ENCODE measurements at regions not wholly inside any gene's neighbourhood (a gene's known extent, or its start where the extent isn't known, plus 50 kb on each side); places are given as distances from the start of the nearest gene placed in this dataset.
A peak's percentile ranks its signal among the peaks of the same experiment; 100 is the strongest.
"Not testable (repeated sequence)": the region's sequence is repeated elsewhere in the genome, so short reads cannot be mapped to it uniquely, and the experiment has no call there.

DNA sequence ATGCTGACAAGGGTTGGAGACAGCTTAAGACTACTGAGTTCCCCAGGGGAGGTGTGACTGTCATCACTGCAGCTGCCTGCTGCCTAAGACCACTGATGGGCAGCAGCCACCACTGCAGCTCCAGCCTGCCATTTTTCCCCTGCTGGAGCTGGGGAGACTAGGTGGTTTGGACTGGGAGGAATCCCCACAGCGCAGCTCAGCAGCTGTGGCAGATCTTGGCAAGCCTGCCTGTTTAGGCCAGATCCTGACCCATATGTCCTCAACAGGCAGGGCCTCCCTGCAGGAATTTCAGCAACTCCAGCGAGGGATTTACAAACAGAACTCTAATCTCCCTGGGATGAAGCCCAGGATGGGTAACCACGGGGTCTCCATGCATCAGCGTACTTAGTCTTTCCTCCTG lies 356.4 kb upstream of the TOM1L1 start:
- Histone ChIP-seq H3K9me3 (ENCODE audit: control insufficient read depth, insufficient read depth, low read length) (no peaks in the 10 kb centered on the region), H3K27me3 (ENCODE audit: control insufficient read depth, insufficient read depth, low read length) (no peaks in the 10 kb centered on the region), H3K4me1 (ENCODE audit: control insufficient read depth, insufficient read depth, low read length) (no peaks in the 10 kb centered on the region), H3K4me3 (ENCODE audit: low read depth, low read length) (no peak overlapping the region), H3K36me3 (ENCODE audit: control insufficient read depth, insufficient read depth, low read length) (no peaks in the 10 kb centered on the region), H3K27ac (ENCODE audit: low read depth, low read length) (no peak overlapping the region)
- no peak for DNase-seq (ENCODE audit: low read depth in 4 of 6, low spot score in 6 of 6)
- 67% methylated on average over 4 of the region's 4 CpGs for WGBS (ENCODE audit: insufficient coverage)

DNA sequence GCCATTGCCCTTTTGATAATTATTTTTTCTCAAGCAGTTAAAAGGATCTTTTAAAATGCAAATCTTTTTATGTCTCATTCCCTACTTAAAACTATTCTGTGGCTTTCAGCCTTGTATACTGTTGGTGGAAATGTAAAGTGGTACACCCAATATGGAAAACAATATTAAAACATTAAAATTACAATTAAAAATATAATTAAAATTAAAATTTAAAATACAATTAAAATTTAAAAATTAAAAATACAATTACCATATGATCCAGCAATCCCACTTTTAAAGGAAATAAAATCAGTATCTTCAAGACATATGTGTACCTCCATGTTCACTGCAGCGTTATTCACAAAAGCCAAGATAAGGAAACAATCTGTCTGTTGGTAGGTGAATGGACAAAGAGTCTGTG lies 340.8 kb upstream of the TOM1L1 start:
- WGBS (ENCODE audit: insufficient coverage): no CpG with 5 or more reads among the region's 1 CpG

DNA sequence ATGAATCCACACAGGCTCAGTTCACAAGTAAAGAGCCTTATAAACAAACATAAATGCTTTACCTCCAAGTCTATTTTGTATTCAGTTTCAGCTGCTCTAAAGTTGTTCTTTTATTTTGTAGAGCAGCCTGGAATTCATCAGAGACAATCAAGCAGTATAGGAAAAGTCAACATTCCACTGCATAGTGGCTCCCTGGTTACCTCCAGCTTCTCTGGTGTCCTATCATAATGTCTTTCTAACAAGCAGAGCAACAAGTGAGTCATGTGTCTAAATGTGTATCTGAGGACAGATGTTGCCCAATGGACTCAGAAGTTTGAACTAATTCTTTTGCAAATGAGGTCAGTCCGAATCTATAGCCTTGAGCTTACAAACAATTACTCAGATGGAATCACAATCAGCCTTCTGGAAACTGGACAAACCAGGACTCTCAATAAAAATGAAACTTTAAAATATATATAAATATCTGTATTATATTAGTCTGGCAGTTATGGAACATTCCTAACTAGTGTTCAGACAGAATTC lies 292.0 kb upstream of the TOM1L1 start:
- no CpG with 5 or more reads among the region's 1 CpG for WGBS (ENCODE audit: insufficient coverage)
- H3K27ac ChIP-seq (ENCODE audit: low read depth, low read length): no peak overlapping the region
- DNase-seq (ENCODE audit: low read depth in 4 of 6, low spot score in 6 of 6): no peak
- H3K36me3 ChIP-seq (ENCODE audit: control insufficient read depth, insufficient read depth, low read length): no peaks in the 10 kb centered on the region
- peaks cover 6% of the 10 kb centered on the region for H3K9me3 ChIP-seq (ENCODE audit: control insufficient read depth, insufficient read depth, low read length)
- no peaks in the 10 kb centered on the region for H3K27me3 ChIP-seq (ENCODE audit: control insufficient read depth, insufficient read depth, low read length)
- H3K4me1 ChIP-seq (ENCODE audit: control insufficient read depth, insufficient read depth, low read length): no peaks in the 10 kb centered on the region
- H3K4me3 ChIP-seq (ENCODE audit: low read depth, low read length): no peak overlapping the region

More for the DNA sequence above, 340.8 kb upstream of the TOM1L1 start:
- Histone ChIP-seq H3K27ac (ENCODE audit: low read depth, low read length) (no peak overlapping the region), H3K4me1 (ENCODE audit: control insufficient read depth, insufficient read depth, low read length) (no peaks in the 10 kb centered on the region), H3K4me3 (ENCODE audit: low read depth, low read length) (no peak overlapping the region), H3K9me3 (ENCODE audit: control insufficient read depth, insufficient read depth, low read length) (no peaks in the 10 kb centered on the region), H3K27me3 (ENCODE audit: control insufficient read depth, insufficient read depth, low read length) (no peaks in the 10 kb centered on the region), H3K36me3 (ENCODE audit: control insufficient read depth, insufficient read depth, low read length) (no peaks in the 10 kb centered on the region)
- DNase-seq (ENCODE audit: low read depth in 4 of 6, low spot score in 6 of 6): no peak

DNA sequence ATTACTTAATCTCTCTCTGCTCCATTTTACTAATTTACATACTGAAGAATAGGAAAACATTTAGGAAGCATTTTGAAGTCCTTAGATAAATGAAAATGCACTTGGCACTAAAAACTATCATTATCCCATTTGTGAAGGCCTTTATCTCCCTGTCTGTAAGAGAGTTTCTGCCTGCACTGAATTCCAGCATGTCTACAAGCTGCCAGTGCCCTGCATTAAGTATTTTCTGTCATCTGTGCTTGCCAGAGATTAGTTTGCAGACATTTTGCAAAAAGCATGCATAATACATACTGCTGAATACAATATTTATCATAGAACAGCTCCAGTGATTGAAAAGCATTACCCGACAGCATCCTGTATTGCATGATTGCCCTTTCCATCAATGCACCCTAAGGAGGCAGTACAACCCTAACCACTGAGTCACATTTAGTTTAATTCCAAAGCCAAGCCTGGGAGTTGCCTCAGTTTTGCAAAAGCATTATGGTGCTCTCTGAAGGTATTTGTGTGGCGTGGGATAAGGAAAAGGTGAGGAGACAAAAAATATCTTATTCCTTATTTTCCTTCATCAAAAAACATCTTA lies 280.2 kb upstream of the TOM1L1 start:
- Histone ChIP-seq H3K36me3 (ENCODE audit: control insufficient read depth, insufficient read depth, low read length) (no peaks in the 10 kb centered on the region), H3K4me3 (ENCODE audit: low read depth, low read length) (no peak overlapping the region), H3K27ac (ENCODE audit: low read depth, low read length) (no peak overlapping the region), H3K27me3 (ENCODE audit: control insufficient read depth, insufficient read depth, low read length) (no peaks in the 10 kb centered on the region), H3K4me1 (ENCODE audit: control insufficient read depth, insufficient read depth, low read length) (no peaks in the 10 kb centered on the region), H3K9me3 (ENCODE audit: control insufficient read depth, insufficient read depth, low read length) (no peaks in the 10 kb centered on the region)
- DNase-seq (ENCODE audit: low read depth in 4 of 6, low spot score in 6 of 6): peak in 2 of 6 donors; percentile 55 to 61
- 88% methylated on average over 1 of the region's 2 CpGs for WGBS (ENCODE audit: insufficient coverage)

DNA sequence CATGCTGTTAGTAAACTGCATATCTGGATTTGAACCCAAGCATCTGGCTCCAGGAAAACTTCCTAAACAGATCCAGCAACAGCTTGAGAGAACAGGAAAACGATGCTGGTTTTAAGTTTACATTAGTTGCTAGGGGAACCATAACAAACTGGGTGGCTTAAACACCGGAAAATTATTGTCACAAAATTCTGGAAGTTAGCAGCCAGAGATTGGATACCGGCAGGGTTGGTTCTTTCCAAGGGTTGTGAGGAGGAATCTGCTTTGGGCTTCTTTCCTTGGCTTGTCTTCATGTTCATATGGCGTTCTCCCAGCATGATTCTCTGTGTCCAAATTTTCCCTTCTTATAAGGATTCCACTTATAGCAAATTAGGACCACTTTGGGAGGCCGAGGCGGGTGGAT lies 276.9 kb upstream of the TOM1L1 start:
- Histone ChIP-seq H3K36me3 (ENCODE audit: control insufficient read depth, insufficient read depth, low read length) (no peaks in the 10 kb centered on the region), H3K4me3 (ENCODE audit: low read depth, low read length) (no peak overlapping the region), H3K9me3 (ENCODE audit: control insufficient read depth, insufficient read depth, low read length) (no peaks in the 10 kb centered on the region), H3K4me1 (ENCODE audit: control insufficient read depth, insufficient read depth, low read length) (no peaks in the 10 kb centered on the region), H3K27ac (ENCODE audit: low read depth, low read length) (no peak overlapping the region), H3K27me3 (ENCODE audit: control insufficient read depth, insufficient read depth, low read length) (no peaks in the 10 kb centered on the region)
- 60% methylated on average over 1 of the region's 6 CpGs for WGBS (ENCODE audit: insufficient coverage)
- peak in 1 of 6 donors; percentile 43 for DNase-seq (ENCODE audit: low read depth in 4 of 6, low spot score in 6 of 6)

DNA sequence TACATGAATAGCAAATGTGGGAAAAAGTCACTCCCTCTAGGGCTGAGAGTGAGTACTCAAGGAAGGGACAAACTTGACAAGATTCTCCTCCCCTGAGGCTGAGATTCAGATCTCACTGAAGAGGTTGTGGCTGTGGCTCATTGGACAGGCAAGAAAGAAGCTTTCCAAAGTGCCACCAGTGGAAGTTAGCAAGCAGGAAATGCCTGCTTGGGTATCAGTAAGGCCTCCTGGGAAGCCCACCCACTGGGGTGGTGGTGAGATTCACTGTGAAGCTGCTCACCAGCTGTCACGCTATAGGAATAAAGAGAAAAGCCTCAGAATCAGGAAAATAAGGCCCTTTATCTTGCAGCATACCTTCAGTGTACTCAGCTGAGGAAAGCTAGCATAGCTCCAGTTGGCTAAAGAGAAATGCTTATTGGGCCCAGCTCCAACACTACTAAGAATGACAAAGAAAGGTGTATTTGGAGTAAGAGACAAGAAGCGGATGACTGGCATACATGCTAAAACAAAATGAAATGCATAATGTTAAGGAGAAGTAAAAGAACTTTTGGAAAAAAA lies 274.4 kb upstream of the TOM1L1 start:
- no CpG with 5 or more reads among the region's 2 CpGs for WGBS (ENCODE audit: insufficient coverage)

DNA sequence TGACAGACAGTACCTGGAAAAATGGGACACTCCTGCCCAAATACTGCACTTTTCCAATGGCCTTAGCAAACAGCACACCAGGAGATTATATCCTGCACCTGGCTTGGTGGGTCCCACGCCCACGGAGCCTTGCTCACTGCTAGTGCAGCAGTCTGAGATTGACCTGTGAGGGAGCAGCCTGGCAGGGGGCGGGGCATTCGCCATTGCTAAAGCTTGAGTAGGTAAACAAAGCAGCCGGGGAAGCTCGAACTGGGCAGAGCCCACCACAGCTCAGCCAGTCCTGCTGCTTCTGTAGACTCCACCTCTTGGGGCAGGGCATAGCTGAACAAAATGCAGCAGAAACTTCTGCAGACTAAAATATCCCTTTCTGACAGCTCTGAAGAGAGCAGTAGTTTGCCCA lies 261.2 kb upstream of the TOM1L1 start:
- not testable (repeated sequence) for H3K4me3 ChIP-seq (ENCODE audit: low read depth, low read length); H3K27me3 ChIP-seq (ENCODE audit: control insufficient read depth, insufficient read depth, low read length); H3K9me3 ChIP-seq (ENCODE audit: control insufficient read depth, insufficient read depth, low read length); H3K4me1 ChIP-seq (ENCODE audit: control insufficient read depth, insufficient read depth, low read length); H3K27ac ChIP-seq (ENCODE audit: low read depth, low read length); DNase-seq (ENCODE audit: low read depth in 4 of 6, low spot score in 6 of 6); H3K36me3 ChIP-seq (ENCODE audit: control insufficient read depth, insufficient read depth, low read length)
- WGBS (ENCODE audit: insufficient coverage): 66% methylated on average over 4 of the region's 6 CpGs

More for the DNA sequence above, 274.4 kb upstream of the TOM1L1 start:
- Histone ChIP-seq H3K4me3 (ENCODE audit: low read depth, low read length) (no peak overlapping the region), H3K27ac (ENCODE audit: low read depth, low read length) (no peak overlapping the region), H3K27me3 (ENCODE audit: control insufficient read depth, insufficient read depth, low read length) (no peaks in the 10 kb centered on the region), H3K36me3 (ENCODE audit: control insufficient read depth, insufficient read depth, low read length) (no peaks in the 10 kb centered on the region), H3K4me1 (ENCODE audit: control insufficient read depth, insufficient read depth, low read length) (no peaks in the 10 kb centered on the region), H3K9me3 (ENCODE audit: control insufficient read depth, insufficient read depth, low read length) (no peaks in the 10 kb centered on the region)
- DNase-seq (ENCODE audit: low read depth in 4 of 6, low spot score in 6 of 6): peak in 1 of 6 donors; percentile 39

DNA sequence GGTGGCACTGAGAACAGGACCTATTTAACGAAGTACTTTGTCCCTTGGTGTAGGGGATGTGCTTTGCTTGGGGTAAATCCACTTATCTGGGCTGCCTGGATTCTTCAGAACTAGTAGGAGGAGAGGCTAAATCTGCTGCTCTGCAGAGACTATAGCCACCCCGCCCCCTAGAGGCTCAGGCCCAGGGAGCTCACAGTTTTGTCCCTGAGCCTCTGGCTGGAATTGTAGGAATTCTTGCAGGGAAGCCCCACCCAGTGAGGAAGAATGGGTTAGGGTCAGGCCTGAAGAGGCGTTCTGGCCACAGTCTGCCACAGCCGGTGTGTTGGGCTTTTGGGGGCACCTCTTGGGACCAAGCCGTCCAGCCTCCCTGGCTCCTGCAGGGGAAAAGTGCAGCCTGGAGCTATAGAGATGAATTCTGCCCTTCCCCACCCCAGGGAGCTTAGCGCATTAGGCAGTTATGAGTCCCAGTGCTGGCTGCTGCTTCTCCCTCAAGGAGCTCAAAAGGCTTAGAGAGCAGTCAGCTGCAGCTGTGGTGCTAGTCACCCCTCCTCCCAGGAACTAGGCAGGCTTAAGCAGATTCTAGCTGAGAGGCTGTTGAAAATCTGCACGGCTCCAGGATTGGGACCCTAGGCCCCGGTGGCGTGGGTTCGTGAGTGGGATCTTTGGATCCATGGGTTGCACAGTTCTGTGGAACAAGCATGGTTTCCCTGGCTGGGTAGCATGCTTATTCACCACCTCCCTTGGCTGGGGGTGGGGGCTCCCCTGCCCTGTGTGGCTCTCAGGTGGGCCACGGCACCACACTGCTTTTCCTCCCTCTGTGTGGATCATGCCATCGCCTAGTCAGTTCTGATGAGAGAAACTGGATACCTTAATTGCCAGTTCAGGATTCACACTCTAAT lies 237.4 kb upstream of the TOM1L1 start:
- Histone ChIP-seq H3K27ac (ENCODE audit: low read depth, low read length) (no peak overlapping the region), H3K9me3 (ENCODE audit: control insufficient read depth, insufficient read depth, low read length) (no peaks in the 10 kb centered on the region)
- WGBS (ENCODE audit: insufficient coverage): 94% methylated on average over 11 of the region's 12 CpGs

DNA sequence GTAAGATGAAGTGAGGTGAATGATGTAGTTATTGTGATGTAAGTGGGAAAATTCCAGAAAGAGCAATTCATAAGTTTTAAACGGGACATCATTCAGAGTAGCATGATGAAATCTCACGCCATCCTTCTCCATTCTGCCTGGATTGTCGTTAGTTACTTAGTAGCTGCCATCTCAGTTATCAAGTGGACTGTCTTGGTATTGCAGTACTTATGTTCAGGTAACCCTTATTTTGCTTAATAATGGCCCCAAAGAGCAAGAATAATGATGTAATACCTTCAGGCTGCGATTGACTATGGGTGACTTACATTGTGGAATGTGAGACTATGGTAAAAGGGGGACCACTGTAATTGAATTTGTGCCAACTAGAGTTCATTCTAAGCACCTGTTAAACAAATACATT lies 234.1 kb upstream of the TOM1L1 start:
- Histone ChIP-seq H3K4me3 (ENCODE audit: low read depth, low read length) (no peak overlapping the region), H3K36me3 (ENCODE audit: control insufficient read depth, insufficient read depth, low read length) (no peaks in the 10 kb centered on the region), H3K4me1 (ENCODE audit: control insufficient read depth, insufficient read depth, low read length) (no peaks in the 10 kb centered on the region), H3K27me3 (ENCODE audit: control insufficient read depth, insufficient read depth, low read length) (no peaks in the 10 kb centered on the region), H3K9me3 (ENCODE audit: control insufficient read depth, insufficient read depth, low read length) (no peaks in the 10 kb centered on the region), H3K27ac (ENCODE audit: low read depth, low read length) (no peak overlapping the region)
- WGBS (ENCODE audit: insufficient coverage): 94% methylated on average over 3 of the region's 4 CpGs
- DNase-seq (ENCODE audit: low read depth in 4 of 6, low spot score in 6 of 6): no peak

More for the DNA sequence above, 237.4 kb upstream of the TOM1L1 start:
- no peak for DNase-seq (ENCODE audit: low read depth in 4 of 6, low spot score in 6 of 6)
- Histone ChIP-seq H3K4me1 (ENCODE audit: control insufficient read depth, insufficient read depth, low read length) (no peaks in the 10 kb centered on the region), H3K4me3 (ENCODE audit: low read depth, low read length) (no peak overlapping the region), H3K36me3 (ENCODE audit: control insufficient read depth, insufficient read depth, low read length) (no peaks in the 10 kb centered on the region), H3K27me3 (ENCODE audit: control insufficient read depth, insufficient read depth, low read length) (no peaks in the 10 kb centered on the region)
